Adrenal gland (tissue), 9 donors: ENCODE measurements at regions not wholly inside any gene's neighbourhood (a gene's known extent, or its start where the extent isn't known, plus 50 kb on each side); places are given as distances from the start of the nearest gene placed in this dataset.

Experiments
- DNase-seq, 7 donors: peaks; one replicate each; pipeline ENCODE4 v3.0.0-alpha.2; 2019 to 2020
- H3K27ac ChIP-seq, 5 donors: fragments of 200-600 bp; sonication (generic) in 4 of 5; 1 replicate in 3 of 5; 2 replicates in 2 of 5; pipeline versions ENCODE4 v1.5.1 to v1.8.0; 2016 to 2020; ENCODE audit warnings: mild to moderate bottlenecking in 1 of 5
- H3K27me3 ChIP-seq: fragments of 200-600 bp; 2 replicates; pipeline ENCODE4 v1.8.0; 2021
- H3K36me3 ChIP-seq, 2 donors: fragments of 200-600 bp; replicated peaks in 1 of 2; 1 replicate in 1 of 2; 2 replicates in 1 of 2; pipeline versions ENCODE4 v1.5.1 to v1.8.0; 2018 to 2022
- H3K4me1 ChIP-seq, 2 donors: fragments of 200-600 bp; replicated peaks in 1 of 2; 1 replicate in 1 of 2; 2 replicates in 1 of 2; pipeline versions ENCODE4 v1.5.1 to v1.8.0; 2018 to 2021
- H3K4me3 ChIP-seq, 4 donors: fragments of 200-600 bp; sonication (generic) in 3 of 4; one replicate each; pipeline ENCODE4 v1.5.1; 2016 to 2018
- H3K9me3 ChIP-seq, 3 donors: fragments of 200-600 bp; sonication (generic) in 1 of 3; replicated peaks in 1 of 3; 1 replicate in 2 of 3; 2 replicates in 1 of 3; pipeline versions ENCODE4 v1.5.1 to v1.8.0; 2016 to 2021
- POLR2A ChIP-seq, 2 donors: fragments of 450-650 bp; IDR thresholded peaks; one replicate each; pipeline ENCODE4 v1.6.1; 2017; ENCODE audit warnings: antibody characterized with exemption in 2 of 2, mild to moderate bottlenecking in 2 of 2, moderate library complexity in 1 of 2
- WGBS, 4 donors: extraction: QIAGEN DNeasy Blood & Tissue Kit in 2 of 4; methylation state at CpG; one replicate each; pipeline versions ENCODE4 v1.1.5 to v1.1.7; 2013 to 2017; 5-methylcytosine and 5-hydroxymethylcytosine counted together
- intact Hi-C, 2 donors: fragments of 100-400 bp; cut with DNase I; formaldehyde crosslinking; loops; one replicate each; pipeline versions ENCODE4 v1.14.1 to v1.15.0; 2022 to 2023
- TF ChIP-seq, protein P1 (sequence below), 6 experiments: fragments of 450-650 bp in 4 of 6; fragments of 200-600 bp in 2 of 6; sonication (generic) in 1 of 6; IDR thresholded peaks; 1 replicate in 5 of 6; 2 replicates in 1 of 6; pipeline versions ENCODE4 v1.5.1 to v1.8.0; 2016 to 2021; ENCODE audit warnings: antibody characterized with exemption in 6 of 6, mild to moderate bottlenecking in 2 of 6, moderate library complexity in 1 of 6
- donor health status: healthy with polysubstance abuse.
- donor health status: Bipolar disorder and iron deficiency.
- donor health status: DM: yes; HTN: yes; CAD: no.
- donor health status: DM: no; HTN: no; CAD: no.
- donor health status: DM: no; HTN: no; CAD: no.

DNA sequence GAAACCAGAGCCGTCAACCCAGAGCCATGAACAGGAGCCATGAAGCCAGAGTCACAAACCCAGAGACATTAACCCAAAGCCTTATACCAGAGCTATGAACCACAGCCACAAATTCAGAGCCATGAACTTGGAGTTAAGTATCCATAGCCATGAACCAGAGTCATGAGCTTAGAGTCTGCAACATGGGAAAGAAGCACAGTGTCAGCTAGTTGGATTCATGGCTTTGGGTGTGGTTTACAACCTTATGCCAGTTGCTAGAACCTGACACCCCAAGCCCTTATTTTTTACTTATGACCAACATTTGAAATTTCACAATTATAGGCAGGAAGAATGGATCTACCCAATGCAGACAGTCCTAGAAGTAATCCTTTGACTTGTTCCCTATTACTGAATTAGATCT, 128.9 kb upstream of the FAM78B start:
- TF ChIP-seq POLR2A (IDR thresholded peaks at IDR 0.05) = no peak
- TF ChIP-seq, protein P1, sequence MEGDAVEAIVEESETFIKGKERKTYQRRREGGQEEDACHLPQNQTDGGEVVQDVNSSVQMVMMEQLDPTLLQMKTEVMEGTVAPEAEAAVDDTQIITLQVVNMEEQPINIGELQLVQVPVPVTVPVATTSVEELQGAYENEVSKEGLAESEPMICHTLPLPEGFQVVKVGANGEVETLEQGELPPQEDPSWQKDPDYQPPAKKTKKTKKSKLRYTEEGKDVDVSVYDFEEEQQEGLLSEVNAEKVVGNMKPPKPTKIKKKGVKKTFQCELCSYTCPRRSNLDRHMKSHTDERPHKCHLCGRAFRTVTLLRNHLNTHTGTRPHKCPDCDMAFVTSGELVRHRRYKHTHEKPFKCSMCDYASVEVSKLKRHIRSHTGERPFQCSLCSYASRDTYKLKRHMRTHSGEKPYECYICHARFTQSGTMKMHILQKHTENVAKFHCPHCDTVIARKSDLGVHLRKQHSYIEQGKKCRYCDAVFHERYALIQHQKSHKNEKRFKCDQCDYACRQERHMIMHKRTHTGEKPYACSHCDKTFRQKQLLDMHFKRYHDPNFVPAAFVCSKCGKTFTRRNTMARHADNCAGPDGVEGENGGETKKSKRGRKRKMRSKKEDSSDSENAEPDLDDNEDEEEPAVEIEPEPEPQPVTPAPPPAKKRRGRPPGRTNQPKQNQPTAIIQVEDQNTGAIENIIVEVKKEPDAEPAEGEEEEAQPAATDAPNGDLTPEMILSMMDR (IDR thresholded peaks at IDR 0.05) = no peak
- Histone ChIP-seq H3K4me3 (no peak overlapping the region), H3K27me3 (no peaks in the 10 kb centered on the region), H3K36me3 (no peaks in the 10 kb centered on the region), H3K9me3 (no peaks in the 10 kb centered on the region), H3K27ac (no peak overlapping the region), H3K4me1 (no peaks in the 10 kb centered on the region)
- no peak for DNase-seq
- 56 to 88% (median 62%) methylated on average over 1 of the region's 1 CpG for WGBS, 4 donors
- intact Hi-C loops = no loop called here

DNA sequence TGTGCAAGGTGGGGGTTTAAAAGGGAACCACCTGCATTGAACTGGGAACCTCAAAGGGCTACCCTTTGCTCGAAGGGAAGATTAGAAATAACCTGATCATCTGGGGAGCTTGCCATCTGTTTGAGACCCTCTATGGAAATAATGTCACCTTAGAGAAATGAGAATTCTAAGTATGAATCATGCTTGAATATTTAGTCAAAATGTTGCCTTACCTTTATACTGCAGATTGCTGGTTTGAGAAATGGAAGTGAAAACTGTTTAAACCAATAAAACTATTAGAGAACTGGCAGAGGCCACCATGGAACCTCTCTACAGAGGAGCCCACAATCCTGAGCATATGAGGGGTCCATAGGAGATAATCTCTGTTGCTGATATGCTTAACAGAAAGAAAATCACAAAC, 131.2 kb upstream of the FAM78B start:
- no peaks in the 10 kb centered on the region for H3K36me3 ChIP-seq
- intact Hi-C loops = no loop called here
- no peaks in the 10 kb centered on the region for H3K27me3 ChIP-seq
- no peaks in the 10 kb centered on the region for H3K4me1 ChIP-seq
- DNase-seq = no peak
- TF ChIP-seq, protein P1 (IDR thresholded peaks at IDR 0.05) = no peak
- no peak for TF ChIP-seq POLR2A (IDR thresholded peaks at IDR 0.05)
- H3K4me3 ChIP-seq = no peak overlapping the region
- no peaks in the 10 kb centered on the region for H3K9me3 ChIP-seq
- 68 to 87% (median 76%) methylated on average over 1 of the region's 1 CpG for WGBS, 4 donors
- H3K27ac ChIP-seq = no peak overlapping the region

DNA sequence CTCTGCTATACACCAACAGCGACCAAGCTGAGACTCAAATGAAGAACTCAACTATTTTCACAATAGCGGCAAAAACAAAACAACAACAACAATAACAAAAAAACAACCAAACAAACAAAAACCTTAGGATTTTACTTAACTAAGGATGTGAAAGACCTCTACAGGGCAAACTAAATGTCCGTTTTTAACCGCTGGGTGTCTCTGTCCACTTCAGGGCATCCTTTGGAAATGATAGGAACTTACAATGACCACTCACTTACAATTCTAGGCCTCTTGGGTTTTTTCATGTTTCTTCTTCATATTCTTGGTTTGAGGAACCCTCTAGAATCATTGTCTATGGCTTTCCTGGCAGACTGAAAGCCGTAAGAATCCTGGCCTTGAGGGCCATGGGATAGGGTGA, 134.0 kb upstream of the FAM78B start:
- H3K4me3 ChIP-seq = no peak overlapping the region
- intact Hi-C loops = no loop called here
- no peaks in the 10 kb centered on the region for H3K4me1 ChIP-seq
- H3K9me3 ChIP-seq = no peaks in the 10 kb centered on the region
- H3K27me3 ChIP-seq = no peaks in the 10 kb centered on the region
- no peak for DNase-seq
- H3K27ac ChIP-seq = no peak overlapping the region
- WGBS, 4 donors = 80 to 91% (median 83%) methylated on average over 5 of the region's 5 CpGs
- H3K36me3 ChIP-seq = no peaks in the 10 kb centered on the region
- TF ChIP-seq, protein P1 (IDR thresholded peaks at IDR 0.05) = no peak
- no peak for TF ChIP-seq POLR2A (IDR thresholded peaks at IDR 0.05)

DNA sequence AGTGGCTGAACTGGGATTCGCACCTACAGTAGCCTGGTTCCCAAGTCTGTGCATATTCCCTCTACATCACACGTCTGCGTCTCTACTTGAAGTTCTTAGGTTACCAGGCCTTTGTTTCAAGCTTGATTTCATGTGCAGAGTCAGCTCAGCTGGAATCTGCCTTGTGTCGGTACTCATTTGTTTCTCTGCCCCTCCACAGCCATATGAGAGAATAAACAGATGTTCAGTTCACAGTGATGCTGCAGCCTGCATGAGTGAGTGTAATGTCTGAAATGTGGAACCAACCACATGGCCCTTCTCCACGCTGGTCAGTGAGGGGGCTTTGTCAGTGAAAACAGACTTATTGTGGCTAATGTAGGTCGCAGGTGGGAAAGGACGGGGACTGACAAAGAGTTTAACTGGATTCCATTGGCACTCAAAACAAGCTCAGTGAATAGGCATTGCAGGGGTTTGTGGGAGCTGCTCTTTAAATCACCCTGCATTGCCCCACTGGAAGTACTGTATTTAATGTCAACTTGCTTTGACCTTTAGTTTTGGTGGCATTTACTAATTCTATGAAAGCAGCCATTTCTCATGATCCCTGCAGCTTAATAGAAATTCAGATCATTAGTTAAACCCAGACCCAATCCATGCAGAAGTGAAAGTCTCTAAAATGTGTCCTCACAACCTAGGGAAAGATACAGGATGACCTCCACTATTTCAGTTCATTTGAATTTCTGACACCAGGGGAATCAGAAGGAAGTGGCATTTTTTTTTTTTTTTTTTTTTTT, 136.4 kb upstream of the FAM78B start:
- Histone ChIP-seq H3K36me3 (no peaks in the 10 kb centered on the region), H3K27me3 (no peaks in the 10 kb centered on the region), H3K4me1 (no peaks in the 10 kb centered on the region), H3K9me3 (no peaks in the 10 kb centered on the region), H3K4me3 (no peak overlapping the region), H3K27ac (no peak overlapping the region)
- no peak for DNase-seq
- intact Hi-C loops = no loop called here
- WGBS, 4 donors = 54 to 63% (median 58%) methylated on average over 7 of the region's 7 CpGs
- no peak for TF ChIP-seq POLR2A (IDR thresholded peaks at IDR 0.05)
- TF ChIP-seq, protein P1 (IDR thresholded peaks at IDR 0.05) = no peak
